Activated CD8-positive, alpha-beta memory T cell treated with anti-CD3 and anti-CD28 coated beads, Interleukin-2, amount 50 U/mL, for 1 hour (primary cell): ENCODE measurements at regions not wholly inside any gene's neighbourhood (a gene's known extent, or its start where the extent isn't known, plus 50 kb on each side); places are given as distances from the start of the nearest gene placed in this dataset.
"Not testable (repeated sequence)": the region's sequence is repeated elsewhere in the genome, so short reads cannot be mapped to it uniquely, and the experiment has no call there.

ENCODE experiments used
- DNase-seq: peaks from one replicate; pipeline ENCODE4 v3.0.0-alpha.2; 2020; ENCODE audit errors: extremely low read depth

DNA sequence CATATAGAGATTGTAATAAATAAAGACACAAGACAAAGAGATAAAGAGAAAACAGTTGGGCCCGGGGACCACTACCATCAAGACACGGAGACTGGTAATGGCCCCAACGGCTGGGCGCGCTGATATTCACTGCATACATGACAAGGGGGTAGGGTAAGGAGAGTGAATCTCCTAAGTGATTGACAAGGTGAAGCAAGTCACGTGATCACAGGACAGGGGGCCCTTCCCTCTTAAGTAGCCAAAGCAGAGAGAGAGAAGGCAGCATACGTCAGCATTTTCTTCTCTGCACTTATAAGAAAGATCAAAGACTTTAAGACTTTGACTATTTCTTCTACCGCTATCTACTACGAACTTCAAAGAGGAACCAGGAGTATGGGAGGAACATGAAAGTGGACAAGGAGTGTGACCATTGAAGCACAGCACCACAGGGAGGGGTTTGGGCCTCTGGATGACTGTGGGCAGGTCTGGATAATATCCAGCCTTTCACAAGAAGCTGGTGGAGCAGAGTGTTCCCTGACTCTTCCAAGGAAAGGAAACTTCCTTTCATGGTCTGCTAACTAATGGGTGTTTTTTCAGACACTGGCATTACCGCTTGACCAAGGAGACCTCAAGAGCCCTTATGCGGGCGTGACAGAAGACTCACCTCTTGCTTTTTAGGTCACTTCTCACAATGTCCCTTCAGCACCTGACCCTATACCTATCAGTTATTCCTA lies 75.6 kb downstream of the MRPL39 start:
- DNase-seq = not testable (repeated sequence)

DNA sequence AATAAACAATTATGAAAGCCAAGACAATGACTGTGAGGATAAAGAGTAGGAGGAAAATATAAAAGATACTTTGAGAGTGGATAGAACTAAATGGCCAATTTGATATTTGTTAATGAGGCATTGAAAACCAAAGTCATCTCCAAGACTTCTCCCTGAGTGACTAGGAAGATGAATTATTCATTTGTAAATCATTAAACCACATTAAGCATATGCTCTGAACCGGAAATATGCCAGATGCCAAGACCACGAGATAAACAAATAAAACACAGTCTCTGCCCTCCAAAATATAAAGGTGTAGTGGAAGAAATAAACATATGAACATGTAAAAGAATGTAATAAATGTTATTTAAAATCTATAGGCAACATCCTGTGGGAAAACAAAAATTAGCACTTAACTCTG lies 78.8 kb downstream of the MRPL39 start:
- DNase-seq = no peak

GRCh38 chr21:25518491-25518911 lies 88.8 kb downstream of the MRPL39 start:
- no peak for DNase-seq

DNA sequence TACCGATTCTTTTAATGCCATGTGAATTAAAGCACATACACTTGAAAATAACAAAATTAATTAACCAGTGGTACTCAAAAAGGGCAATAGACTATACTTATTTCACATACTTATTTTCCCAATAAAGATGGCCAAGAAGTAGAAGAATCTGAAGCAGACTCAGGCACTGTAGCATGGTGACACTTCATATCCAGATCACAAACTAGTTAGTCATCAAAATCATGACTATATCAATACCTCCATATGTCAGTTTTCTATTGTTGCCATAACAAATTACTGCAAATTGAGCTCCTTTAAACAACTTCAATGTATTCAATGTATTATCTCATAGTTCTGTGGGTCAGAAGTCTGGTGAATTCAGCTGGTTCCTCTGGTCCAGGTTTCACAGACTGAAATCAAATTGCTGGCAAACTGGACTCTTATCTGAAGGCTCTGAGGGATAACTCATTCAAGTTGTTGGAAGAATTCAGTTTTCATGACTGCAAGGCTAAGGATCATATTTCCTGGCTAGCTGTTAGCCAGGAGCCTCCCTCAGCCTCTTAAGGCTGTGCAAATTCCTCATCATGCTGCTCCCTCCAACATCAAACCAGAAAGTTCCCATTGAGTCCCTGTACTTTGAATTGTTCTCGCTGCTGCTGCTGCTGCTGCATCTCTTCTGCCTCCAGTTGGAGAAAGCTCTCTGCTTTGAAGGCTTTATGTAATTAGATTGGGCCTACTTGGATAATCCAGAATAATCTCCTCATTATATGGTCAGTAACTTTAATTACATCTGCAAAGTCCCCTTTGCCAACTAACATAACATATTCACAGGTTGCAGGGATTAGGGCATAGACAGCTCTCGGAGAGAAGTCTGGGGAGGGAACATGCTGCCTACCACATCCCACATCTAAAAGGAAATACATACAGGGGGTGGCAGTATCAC lies 91.5 kb downstream of the MRPL39 start:
- DNase-seq = no peak

DNA sequence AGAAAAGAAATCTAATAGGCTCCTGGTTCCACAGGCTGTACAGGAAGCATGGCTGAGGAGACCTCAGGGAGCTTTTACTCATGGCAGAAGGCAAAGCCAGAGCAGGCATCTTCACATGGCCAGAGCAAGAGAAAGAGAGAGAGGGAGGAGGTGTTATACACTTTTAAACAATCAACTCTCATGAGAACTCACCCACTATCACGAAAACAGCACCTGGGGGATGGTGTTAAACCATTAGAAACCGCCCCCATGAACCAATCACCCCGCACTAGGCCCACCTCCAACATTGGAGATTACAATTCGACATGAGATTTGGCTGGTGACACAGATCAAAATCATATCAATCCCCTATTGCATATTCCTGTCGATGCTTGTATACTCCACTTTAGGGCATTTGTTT lies 93.5 kb downstream of the MRPL39 start:
- no peak for DNase-seq

GRCh38 chr21:25512095-25513081 lies 94.9 kb downstream of the MRPL39 start:
- DNase-seq = no peak

- DNase-seq = no peak
Observed at GRCh38 chr21:25509862-25510261, 97.4 kb downstream of the MRPL39 start.

- DNase-seq = no peak
Observed at GRCh38 chr21:25508364-25508763, 98.9 kb downstream of the MRPL39 start.

DNA sequence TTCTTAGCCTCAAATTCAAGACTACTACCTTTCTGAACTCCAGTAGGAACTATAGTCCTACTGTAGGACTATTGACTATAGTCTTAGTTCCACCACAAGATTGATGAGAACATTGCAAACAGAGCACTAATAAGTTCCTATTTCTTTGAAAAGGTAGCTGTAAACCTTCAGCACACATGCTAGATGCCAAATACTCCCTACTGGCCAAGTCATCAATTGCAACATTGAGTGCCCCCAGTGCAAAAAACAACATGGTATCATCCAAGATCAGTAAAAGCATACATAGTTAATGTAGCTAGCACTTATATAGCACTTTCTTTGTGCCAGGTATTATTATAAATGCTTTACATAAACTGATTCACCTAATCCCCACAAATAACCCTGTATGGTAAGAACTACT lies 99.8 kb downstream of the MRPL39 start:
- DNase-seq = no peak

GRCh38 chr21:25506887-25507286 lies 100.4 kb downstream of the MRPL39 start:
- no peak for DNase-seq

DNA sequence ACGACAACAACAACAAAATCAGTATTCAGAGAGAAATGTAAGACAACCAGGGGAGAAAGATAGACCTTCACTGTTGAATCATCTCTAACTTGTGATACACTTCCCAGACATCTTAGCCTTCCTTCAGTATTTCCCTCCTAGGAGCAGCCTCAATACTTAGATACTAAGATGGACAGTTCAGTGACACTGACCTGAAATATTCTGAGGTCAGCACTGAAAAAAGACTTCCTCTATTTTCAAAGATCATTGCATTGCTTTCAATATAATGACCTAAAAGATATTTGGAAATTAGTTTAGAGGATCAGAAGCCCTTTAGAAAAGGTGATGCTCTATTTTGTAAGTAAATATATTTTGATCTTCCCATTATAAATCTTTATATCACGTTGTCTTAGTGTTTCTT lies 101.0 kb downstream of the MRPL39 start:
- DNase-seq = no peak

GRCh38 chr21:25503981-25504380 lies 103.3 kb downstream of the MRPL39 start:
- no peak for DNase-seq

- DNase-seq = no peak
Observed at GRCh38 chr21:25501996-25502665, 105.2 kb downstream of the MRPL39 start.

GRCh38 chr21:25501462-25501861 lies 105.8 kb downstream of the MRPL39 start:
- no peak for DNase-seq

- DNase-seq = no peak
Observed at GRCh38 chr21:25500598-25500997, 106.7 kb downstream of the MRPL39 start.

DNA sequence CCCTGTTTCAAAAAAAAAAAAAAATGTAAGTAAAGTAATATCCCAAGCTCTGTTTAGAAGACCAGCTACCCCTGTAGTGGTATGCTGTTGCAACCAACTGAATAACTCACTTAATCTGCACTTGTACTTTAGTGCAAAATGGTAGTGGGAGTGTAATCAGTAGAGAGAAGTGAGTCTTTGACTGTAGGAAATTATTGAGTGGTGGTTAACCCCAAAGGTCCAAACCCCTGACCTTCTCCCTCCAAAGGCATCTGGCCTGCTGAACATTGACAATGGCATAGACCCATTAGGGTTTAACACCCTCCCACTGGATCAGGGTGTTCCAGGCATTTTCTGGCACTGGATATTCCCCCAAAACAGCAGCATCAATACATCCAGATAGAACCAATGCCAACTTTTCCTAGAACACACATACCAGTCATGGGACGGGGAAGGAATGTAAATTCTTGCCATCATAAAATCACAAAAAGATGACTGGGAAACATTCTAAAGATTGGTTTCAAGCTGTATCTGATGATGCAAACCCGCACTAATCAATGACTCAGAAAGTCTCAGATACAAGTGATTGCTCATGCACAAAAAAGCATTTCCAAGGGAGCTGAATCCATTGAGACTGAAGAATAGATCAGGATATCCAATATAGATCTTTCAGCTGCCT lies 110.3 kb downstream of the MRPL39 start:
- no peak for DNase-seq

DNA sequence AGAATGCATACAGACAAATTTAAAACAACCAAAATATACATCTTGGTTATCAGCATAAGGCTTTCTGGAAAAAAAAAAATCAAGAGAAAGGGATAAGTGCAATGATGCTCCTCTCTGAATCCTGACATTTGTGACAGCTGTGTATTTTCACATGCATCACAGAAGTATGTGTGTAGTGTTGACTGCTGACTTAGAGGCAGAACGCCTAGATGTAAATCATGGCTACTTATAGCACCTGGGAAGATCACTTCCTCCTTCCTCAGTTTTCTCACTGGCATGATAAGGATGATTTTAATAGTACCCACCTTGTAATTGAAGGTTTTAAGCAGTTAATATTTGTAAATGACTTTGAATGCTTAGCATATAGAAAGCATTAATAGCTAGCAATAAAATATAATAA lies 112.5 kb downstream of the MRPL39 start:
- no peak for DNase-seq

GRCh38 chr21:25493722-25494121 lies 113.6 kb downstream of the MRPL39 start:
- DNase-seq = no peak

DNA sequence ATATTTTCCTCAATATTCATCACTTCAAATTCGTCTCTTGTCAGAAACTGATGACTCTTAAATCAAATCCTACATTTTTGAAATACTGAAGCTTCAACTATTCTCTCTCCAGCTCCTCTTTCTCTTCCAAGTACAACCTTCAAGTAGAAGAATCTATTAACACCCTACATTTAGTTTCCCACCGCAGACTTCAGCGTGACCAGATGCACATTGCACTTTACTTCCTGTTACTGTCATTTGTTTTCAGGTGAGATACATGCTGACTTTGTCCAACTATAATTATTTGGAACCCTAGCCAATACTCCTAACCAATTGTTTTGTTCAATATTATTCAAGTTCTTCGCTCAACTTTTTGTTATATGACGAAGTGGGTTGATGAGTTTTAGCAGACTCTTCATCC lies 116.0 kb downstream of the MRPL39 start:
- no peak for DNase-seq

DNA sequence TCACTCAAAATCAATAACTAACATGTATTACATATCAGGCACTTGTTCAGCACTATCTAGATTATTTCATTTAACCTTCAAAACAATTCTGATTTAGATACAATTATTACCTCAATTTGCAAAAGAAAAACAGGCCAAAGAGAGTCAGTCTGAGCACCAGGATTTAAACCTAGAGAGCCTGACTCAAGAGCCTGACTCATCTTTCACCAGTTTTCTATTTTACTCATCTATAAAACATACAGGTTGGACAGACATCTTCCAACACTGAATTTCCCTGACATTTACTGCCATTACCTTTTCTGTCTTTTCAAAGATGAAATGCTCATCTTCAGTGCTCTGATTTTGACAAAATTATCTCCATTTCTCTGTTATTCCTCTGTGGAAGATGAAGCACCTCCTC lies 116.5 kb downstream of the MRPL39 start:
- no peak for DNase-seq

DNA sequence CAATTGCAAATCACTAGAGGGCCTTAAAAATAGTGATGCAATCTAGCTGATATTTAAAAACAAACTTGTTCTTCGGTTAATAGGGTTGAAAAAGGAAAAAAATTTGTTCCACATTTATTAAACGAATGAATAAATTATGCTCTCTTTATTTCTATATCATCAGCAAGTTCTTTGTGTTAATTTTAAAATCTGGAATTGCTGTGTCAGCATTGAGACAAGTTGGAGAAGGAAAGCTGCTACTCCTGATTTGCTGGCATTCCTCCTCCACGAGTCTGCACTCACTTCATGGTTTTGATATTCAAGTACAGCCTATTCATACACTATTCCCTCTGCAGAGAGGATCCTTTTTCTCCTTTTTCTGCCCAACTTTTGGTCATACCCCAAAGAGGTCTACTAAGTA lies 117.6 kb downstream of the MRPL39 start:
- DNase-seq = no peak
